ENCODE measurements at regions not wholly inside any gene's neighbourhood (a gene's known extent, or its start where the extent isn't known, plus 50 kb on each side); places are given as distances from the start of the nearest gene placed in this dataset.
A peak's percentile ranks its signal among the peaks of the same experiment; 100 is the strongest.

DNA sequence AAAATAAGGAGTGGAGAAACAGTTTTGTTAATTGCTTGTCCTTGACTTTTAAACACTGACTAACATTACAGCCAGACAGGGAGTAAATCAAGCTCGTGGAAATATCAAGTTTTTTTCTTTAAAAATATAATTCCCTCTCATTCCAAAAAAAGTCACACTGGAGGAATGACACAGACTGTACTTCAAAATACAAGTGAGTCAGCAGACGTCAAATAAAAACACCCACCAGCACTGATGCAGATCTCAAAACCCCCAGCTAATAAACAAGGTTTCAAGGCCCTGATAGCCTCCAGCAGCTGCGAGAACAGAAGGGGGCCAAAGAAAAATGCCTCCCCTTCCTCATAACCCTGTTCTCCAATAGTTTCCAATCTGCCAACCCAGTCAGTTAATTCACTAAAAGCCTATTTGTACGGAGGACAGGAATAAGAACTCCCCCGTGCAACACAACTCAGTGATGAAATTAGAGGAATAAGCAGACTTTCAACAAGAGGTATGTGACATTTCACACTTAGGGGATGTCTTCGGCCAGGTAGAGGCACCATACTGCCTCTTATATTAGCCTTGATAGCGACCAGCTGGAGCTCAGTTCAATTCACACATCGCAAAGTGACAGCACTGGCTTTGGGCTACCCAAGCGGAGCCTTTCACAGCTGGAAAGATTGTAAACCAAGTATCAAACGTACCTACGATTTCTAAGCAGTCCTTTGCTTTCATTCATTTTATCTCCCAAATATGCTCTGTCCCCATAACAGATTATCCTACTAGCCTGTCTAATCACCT is 561.0 kb upstream of the KLF12 start:
- H3K27ac Mint-ChIP-seq: no peak overlapping the region
- no peak overlapping the region for H3K4me3 Mint-ChIP-seq
- H3K27me3 Mint-ChIP-seq (ENCODE audit: low read depth): no peaks in the 10 kb centered on the region
- no peaks in the 10 kb centered on the region for H3K36me3 Mint-ChIP-seq
- H3K4me1 Mint-ChIP-seq: peaks cover 16% of the 10 kb centered on the region
- DNase-seq (ENCODE audit: low spot score in 2 of 2, unreplicated experiment in 2 of 2): no peak
- TF ChIP-seq, protein P1, sequence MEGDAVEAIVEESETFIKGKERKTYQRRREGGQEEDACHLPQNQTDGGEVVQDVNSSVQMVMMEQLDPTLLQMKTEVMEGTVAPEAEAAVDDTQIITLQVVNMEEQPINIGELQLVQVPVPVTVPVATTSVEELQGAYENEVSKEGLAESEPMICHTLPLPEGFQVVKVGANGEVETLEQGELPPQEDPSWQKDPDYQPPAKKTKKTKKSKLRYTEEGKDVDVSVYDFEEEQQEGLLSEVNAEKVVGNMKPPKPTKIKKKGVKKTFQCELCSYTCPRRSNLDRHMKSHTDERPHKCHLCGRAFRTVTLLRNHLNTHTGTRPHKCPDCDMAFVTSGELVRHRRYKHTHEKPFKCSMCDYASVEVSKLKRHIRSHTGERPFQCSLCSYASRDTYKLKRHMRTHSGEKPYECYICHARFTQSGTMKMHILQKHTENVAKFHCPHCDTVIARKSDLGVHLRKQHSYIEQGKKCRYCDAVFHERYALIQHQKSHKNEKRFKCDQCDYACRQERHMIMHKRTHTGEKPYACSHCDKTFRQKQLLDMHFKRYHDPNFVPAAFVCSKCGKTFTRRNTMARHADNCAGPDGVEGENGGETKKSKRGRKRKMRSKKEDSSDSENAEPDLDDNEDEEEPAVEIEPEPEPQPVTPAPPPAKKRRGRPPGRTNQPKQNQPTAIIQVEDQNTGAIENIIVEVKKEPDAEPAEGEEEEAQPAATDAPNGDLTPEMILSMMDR (IDR thresholded peaks at IDR 0.05; ENCODE audit: unreplicated experiment): no peak
- H3K9me3 Mint-ChIP-seq: no peaks in the 10 kb centered on the region

DNA sequence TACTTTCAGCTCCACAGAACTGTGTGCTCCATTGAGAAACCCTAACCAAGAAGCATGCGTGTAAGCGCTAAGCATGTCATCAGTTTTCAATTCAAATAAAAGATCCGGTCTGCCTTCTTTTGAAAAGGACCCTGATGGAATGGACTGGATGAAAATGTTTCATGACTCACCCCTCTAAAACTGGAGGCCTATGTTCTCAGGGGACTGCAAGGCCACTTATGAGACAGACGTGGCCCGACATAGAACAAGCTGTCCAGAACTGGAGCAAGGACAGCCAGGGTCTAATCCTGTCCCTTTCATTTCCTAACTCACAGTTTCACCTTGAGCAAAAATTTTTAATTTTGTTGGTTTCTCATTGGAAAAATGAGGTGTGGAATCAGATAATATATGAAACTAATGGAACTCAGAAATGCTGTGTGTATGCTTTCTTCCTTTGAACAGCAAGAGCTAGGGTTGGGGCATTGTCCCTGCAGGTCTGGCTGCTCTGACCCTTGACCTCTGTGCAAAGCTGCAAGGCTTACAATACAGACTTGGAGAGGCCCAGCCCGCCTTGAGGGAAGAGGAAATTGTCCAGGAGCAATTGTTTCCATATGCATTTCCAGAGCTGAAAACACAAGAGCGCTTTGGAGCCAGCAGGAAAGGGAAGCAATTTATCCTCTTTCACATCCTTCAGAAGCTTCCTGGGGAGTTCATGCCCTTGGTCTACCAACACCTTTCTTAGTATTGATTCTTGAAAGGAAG is 553.4 kb upstream of the KLF12 start:
- TF ChIP-seq, protein P1 (IDR thresholded peaks at IDR 0.05; ENCODE audit: unreplicated experiment): no peak
- no peak for DNase-seq (ENCODE audit: low spot score in 2 of 2, unreplicated experiment in 2 of 2)
- no peaks in the 10 kb centered on the region for H3K36me3 Mint-ChIP-seq
- H3K27me3 Mint-ChIP-seq (ENCODE audit: low read depth): no peaks in the 10 kb centered on the region
- H3K4me1 Mint-ChIP-seq: peaks cover 2% of the 10 kb centered on the region
- H3K27ac Mint-ChIP-seq: peak overlapping the region; percentile 67
- peaks cover 26% of the 10 kb centered on the region for H3K9me3 Mint-ChIP-seq
- no peak overlapping the region for H3K4me3 Mint-ChIP-seq

DNA sequence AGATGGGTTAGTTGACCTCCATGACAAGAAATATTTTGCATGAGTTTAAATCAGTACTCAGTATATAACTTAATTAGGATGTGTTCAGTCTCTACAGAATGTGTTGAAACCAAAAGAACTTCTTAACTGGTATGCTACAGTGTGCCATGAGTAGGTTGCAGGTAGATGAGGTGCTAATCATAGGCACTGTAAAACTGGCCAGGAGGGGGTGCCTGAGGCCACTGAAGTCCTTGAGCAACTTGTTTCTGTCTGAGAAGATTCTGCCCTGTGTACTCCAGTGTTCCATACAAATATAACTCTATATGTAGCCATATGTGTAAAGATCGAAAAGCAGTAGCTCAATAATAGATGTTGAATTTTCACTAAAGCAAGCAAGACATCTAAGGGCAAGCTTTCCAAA is 549.2 kb upstream of the KLF12 start:
- Mint-ChIP-seq H3K36me3 (no peaks in the 10 kb centered on the region), H3K9me3 (peaks cover 26% of the 10 kb centered on the region), H3K27me3 (ENCODE audit: low read depth) (peaks cover 3% of the 10 kb centered on the region), H3K4me1 (peaks cover 2% of the 10 kb centered on the region), H3K4me3 (no peak overlapping the region), H3K27ac (no peak overlapping the region)
- TF ChIP-seq, protein P1 (IDR thresholded peaks at IDR 0.05; ENCODE audit: unreplicated experiment): no peak
- no peak for DNase-seq (ENCODE audit: low spot score in 2 of 2, unreplicated experiment in 2 of 2)

DNA sequence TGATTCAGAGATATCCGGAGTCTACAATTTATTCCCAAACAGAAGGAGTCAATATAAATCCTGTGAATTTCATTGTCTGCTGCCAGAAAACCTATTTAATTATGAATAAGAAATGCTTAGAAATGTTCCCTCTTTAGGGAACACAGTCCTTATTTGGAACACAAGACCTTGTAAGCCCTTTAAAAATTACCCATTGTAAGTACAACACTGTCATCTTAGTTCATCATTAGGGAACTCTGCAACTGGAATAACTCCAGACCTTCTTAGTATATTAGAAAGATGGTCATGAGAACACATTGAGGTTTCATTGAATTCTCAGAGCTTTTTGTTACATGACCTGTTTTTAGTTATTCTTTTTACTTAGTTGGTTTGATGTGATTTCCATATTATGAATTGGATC is 548.5 kb upstream of the KLF12 start:
- no peak for DNase-seq (ENCODE audit: low spot score in 2 of 2, unreplicated experiment in 2 of 2)
- Mint-ChIP-seq H3K27me3 (ENCODE audit: low read depth) (peaks cover 3% of the 10 kb centered on the region), H3K36me3 (no peaks in the 10 kb centered on the region), H3K4me3 (no peak overlapping the region), H3K27ac (no peak overlapping the region), H3K4me1 (peaks cover 2% of the 10 kb centered on the region), H3K9me3 (peaks cover 26% of the 10 kb centered on the region)
- TF ChIP-seq, protein P1 (IDR thresholded peaks at IDR 0.05; ENCODE audit: unreplicated experiment): no peak

DNA sequence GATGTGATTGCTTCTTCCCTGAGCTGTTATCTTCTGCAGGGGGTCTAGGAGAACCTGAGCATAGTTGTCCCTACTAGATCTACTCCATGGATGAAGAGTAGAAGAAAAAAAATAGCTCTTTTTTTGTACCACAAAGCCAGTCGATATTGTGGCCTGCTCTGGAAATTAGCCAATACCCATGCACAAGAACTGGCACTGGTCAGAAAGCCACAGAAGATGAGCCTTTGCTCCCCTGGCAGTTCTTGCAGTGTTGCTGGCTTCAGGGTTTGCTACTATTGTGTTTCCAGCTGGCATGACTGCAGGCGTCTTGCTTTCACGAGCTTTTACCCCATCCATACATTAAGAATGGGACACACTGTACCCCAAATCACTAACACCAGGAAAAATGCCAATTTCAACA is 547.7 kb upstream of the KLF12 start:
- no peaks in the 10 kb centered on the region for H3K4me1 Mint-ChIP-seq
- no peak for DNase-seq (ENCODE audit: low spot score in 2 of 2, unreplicated experiment in 2 of 2)
- H3K9me3 Mint-ChIP-seq: peaks cover 26% of the 10 kb centered on the region
- no peak overlapping the region for H3K4me3 Mint-ChIP-seq
- H3K27me3 Mint-ChIP-seq (ENCODE audit: low read depth): peaks cover 3% of the 10 kb centered on the region
- no peaks in the 10 kb centered on the region for H3K36me3 Mint-ChIP-seq
- TF ChIP-seq, protein P1 (IDR thresholded peaks at IDR 0.05; ENCODE audit: unreplicated experiment): no peak
- H3K27ac Mint-ChIP-seq: no peak overlapping the region
